ENCODE measurements at regions not wholly inside any gene's neighbourhood (a gene's known extent, or its start where the extent isn't known, plus 50 kb on each side); places are given as distances from the start of the nearest gene placed in this dataset.

DNA sequence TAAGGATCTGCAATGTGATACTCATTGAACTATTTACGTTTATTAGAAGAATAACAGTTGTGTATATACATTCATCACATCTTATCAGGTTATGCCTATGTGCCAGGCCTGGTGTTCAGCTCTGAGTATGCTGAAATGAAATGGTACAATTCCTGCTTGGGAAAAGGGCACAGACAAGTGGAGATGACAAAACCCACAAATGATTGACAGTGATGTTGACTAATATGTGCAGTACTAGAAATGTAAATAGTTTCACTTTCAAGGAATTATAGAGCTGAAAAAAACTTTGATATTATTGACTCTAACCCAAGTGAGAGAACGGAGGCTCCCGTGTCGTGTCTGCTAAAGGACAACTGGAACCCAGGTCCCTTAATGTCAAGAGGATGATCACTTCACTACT, 386.8 kb upstream of the DACH1 start:
- no peak for DNase-seq (ENCODE audit: low read depth in 1 of 2, low spot score in 1 of 2)
- Histone ChIP-seq H3K27ac (replicated peaks) (no peak overlapping the region), H3K27me3 (ENCODE audit: insufficient read depth, poor library complexity, severe bottlenecking) (no peaks in the 10 kb centered on the region), H3K4me3 (replicated peaks; ENCODE audit: insufficient read depth, low read length) (no peak overlapping the region)
- no peak for TF ChIP-seq POLR2AphosphoS5 (IDR thresholded peaks at IDR 0.05; ENCODE audit: low read depth)
- TF ChIP-seq, protein P1, sequence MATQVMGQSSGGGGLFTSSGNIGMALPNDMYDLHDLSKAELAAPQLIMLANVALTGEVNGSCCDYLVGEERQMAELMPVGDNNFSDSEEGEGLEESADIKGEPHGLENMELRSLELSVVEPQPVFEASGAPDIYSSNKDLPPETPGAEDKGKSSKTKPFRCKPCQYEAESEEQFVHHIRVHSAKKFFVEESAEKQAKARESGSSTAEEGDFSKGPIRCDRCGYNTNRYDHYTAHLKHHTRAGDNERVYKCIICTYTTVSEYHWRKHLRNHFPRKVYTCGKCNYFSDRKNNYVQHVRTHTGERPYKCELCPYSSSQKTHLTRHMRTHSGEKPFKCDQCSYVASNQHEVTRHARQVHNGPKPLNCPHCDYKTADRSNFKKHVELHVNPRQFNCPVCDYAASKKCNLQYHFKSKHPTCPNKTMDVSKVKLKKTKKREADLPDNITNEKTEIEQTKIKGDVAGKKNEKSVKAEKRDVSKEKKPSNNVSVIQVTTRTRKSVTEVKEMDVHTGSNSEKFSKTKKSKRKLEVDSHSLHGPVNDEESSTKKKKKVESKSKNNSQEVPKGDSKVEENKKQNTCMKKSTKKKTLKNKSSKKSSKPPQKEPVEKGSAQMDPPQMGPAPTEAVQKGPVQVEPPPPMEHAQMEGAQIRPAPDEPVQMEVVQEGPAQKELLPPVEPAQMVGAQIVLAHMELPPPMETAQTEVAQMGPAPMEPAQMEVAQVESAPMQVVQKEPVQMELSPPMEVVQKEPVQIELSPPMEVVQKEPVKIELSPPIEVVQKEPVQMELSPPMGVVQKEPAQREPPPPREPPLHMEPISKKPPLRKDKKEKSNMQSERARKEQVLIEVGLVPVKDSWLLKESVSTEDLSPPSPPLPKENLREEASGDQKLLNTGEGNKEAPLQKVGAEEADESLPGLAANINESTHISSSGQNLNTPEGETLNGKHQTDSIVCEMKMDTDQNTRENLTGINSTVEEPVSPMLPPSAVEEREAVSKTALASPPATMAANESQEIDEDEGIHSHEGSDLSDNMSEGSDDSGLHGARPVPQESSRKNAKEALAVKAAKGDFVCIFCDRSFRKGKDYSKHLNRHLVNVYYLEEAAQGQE (IDR thresholded peaks at IDR 0.05; ENCODE audit: insufficient replicate concordance, low read depth): no peak
- TF ChIP-seq, protein P2, sequence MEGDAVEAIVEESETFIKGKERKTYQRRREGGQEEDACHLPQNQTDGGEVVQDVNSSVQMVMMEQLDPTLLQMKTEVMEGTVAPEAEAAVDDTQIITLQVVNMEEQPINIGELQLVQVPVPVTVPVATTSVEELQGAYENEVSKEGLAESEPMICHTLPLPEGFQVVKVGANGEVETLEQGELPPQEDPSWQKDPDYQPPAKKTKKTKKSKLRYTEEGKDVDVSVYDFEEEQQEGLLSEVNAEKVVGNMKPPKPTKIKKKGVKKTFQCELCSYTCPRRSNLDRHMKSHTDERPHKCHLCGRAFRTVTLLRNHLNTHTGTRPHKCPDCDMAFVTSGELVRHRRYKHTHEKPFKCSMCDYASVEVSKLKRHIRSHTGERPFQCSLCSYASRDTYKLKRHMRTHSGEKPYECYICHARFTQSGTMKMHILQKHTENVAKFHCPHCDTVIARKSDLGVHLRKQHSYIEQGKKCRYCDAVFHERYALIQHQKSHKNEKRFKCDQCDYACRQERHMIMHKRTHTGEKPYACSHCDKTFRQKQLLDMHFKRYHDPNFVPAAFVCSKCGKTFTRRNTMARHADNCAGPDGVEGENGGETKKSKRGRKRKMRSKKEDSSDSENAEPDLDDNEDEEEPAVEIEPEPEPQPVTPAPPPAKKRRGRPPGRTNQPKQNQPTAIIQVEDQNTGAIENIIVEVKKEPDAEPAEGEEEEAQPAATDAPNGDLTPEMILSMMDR (IDR thresholded peaks at IDR 0.05; ENCODE audit: insufficient read depth, low read length): no peak
- TF ChIP-seq GABPA (IDR thresholded peaks at IDR 0.05; ENCODE audit: low read depth): no peak
- no peak for TF ChIP-seq SPI1 (IDR thresholded peaks at IDR 0.05; ENCODE audit: borderline replicate concordance, low read depth)

DNA sequence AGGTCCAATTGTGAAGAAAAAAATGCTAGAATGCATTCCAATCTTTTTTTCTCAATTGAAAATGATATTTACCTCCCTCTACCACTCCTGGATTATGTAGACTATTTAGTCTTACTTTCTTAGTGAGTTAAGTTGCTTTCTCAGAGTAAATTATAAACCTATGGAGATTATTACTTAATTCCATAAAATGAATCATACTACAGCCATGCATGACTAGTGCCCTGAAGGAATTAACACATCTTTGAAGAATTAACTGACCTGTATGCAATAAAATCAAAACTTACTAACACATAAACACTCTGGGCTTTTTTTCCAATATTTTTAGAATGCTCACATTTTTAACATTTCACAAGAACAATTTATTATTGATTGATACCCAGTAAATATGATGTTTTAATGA, 379.4 kb upstream of the DACH1 start:
- no peaks in the 10 kb centered on the region for H3K27me3 ChIP-seq (ENCODE audit: insufficient read depth, poor library complexity, severe bottlenecking)
- TF ChIP-seq, protein P2 (IDR thresholded peaks at IDR 0.05; ENCODE audit: insufficient read depth, low read length): no peak
- no peak for TF ChIP-seq POLR2AphosphoS5 (IDR thresholded peaks at IDR 0.05; ENCODE audit: low read depth)
- no peak for TF ChIP-seq GABPA (IDR thresholded peaks at IDR 0.05; ENCODE audit: low read depth)
- TF ChIP-seq, protein P1 (IDR thresholded peaks at IDR 0.05; ENCODE audit: insufficient replicate concordance, low read depth): no peak
- TF ChIP-seq SPI1 (IDR thresholded peaks at IDR 0.05; ENCODE audit: borderline replicate concordance, low read depth): no peak
- DNase-seq (ENCODE audit: low read depth in 1 of 2, low spot score in 1 of 2): no peak

DNA sequence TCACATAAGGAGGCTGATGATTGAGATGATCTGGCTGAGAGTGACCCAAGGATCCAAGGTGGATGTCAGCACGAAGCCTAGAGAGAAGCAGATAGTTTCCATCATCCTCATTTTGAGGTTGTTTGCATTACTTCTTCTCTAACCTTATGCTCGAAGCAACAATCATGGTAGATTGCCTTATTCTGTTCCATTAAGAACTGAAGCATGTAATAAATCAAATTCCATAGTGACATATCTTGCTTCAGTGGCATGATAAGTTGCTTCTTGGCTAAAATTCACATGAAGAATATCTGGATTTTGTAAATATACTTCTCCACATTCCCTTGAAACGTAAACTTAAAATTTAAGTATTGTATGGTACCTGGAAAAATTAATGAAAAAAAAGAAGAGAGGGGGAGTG, 377.8 kb upstream of the DACH1 start:
- H3K27ac ChIP-seq (replicated peaks): no peak overlapping the region
- no peak for DNase-seq (ENCODE audit: low read depth in 1 of 2, low spot score in 1 of 2)
- H3K4me3 ChIP-seq (replicated peaks; ENCODE audit: insufficient read depth, low read length): no peak overlapping the region
- TF ChIP-seq SPI1 (IDR thresholded peaks at IDR 0.05; ENCODE audit: borderline replicate concordance, low read depth): no peak
- TF ChIP-seq, protein P2 (IDR thresholded peaks at IDR 0.05; ENCODE audit: insufficient read depth, low read length): no peak
- TF ChIP-seq POLR2AphosphoS5 (IDR thresholded peaks at IDR 0.05; ENCODE audit: low read depth): no peak
- no peak for TF ChIP-seq GABPA (IDR thresholded peaks at IDR 0.05; ENCODE audit: low read depth)
- TF ChIP-seq, protein P1 (IDR thresholded peaks at IDR 0.05; ENCODE audit: insufficient replicate concordance, low read depth): no peak
- H3K27me3 ChIP-seq (ENCODE audit: insufficient read depth, poor library complexity, severe bottlenecking): no peaks in the 10 kb centered on the region

More for the DNA sequence above, 379.4 kb upstream of the DACH1 start:
- Histone ChIP-seq H3K4me3 (replicated peaks; ENCODE audit: insufficient read depth, low read length) (no peak overlapping the region), H3K27ac (replicated peaks) (no peak overlapping the region)
